Endothelial cell of umbilical vein (primary cell): ENCODE measurements at regions not wholly inside any gene's neighbourhood (a gene's known extent, or its start where the extent isn't known, plus 50 kb on each side); places are given as distances from the start of the nearest gene placed in this dataset.

Experiments
- BruUV-seq: library from RNA; stranded (reverse); fragments of 400-500 nt; replicated peaks from 2 replicates; lab custom pipeline; 2021; lab: Mats Ljungman, UMichigan
- CTCF ChIA-PET: fragments of 300-600, 350-600 bp; sonication (Branson Sonifier 250); formaldehyde crosslinking; loops from one replicate; lab custom pipeline; 2021; ENCODE audit warnings: antibody characterized with exemption, inconsistent platforms; lab: Charles Lee
- POLR2A ChIA-PET: fragments of 300-600, 350-600 bp; sonication (Branson Sonifier 250); formaldehyde crosslinking; loops from one replicate; lab custom pipeline; 2021; ENCODE audit warnings: antibody characterized with exemption, inconsistent platforms; lab: Charles Lee
- DNase-seq: peaks from one replicate; pipeline ENCODE4 v3.0.0-alpha.2; 2011; ENCODE audit warnings: low read depth, low spot score
- FAIRE-seq: peaks from 2 replicates; lab custom pipeline; 2011; peaks lifted over from hg19 to GRCh38; lab: Jason Lieb, UNC
- H2AFZ ChIP-seq: 2 replicates; pipeline ENCODE4 v1.6.0; 2012; ENCODE audit warnings: low read depth, low read length, control low read depth, inconsistent platforms
- H3K27ac ChIP-seq: 2 replicates; pipeline ENCODE4 v1.5.1; 2011; ENCODE audit warnings: low read depth, mild to moderate bottlenecking, control low read depth, low read length, moderate library complexity; ENCODE audit not compliant: insufficient read depth
- H3K27me3 ChIP-seq, 2 experiments: 2 replicates each; pipeline versions ENCODE4 v1.6.0 to v1.6.1; 2011; ENCODE audit warnings: low read length in 2 of 2, mixed read lengths in 1 of 2; ENCODE audit not compliant: control insufficient read depth in 2 of 2, insufficient read depth in 2 of 2
- H3K36me3 ChIP-seq, 2 experiments: 2 replicates in 1 of 2; 3 replicates in 1 of 2; pipeline ENCODE4 v1.5.1; 2011; ENCODE audit warnings: low read length in 2 of 2, mild to moderate bottlenecking in 1 of 2, moderate library complexity in 1 of 2; ENCODE audit not compliant: control insufficient read depth in 2 of 2, insufficient read depth in 2 of 2; ENCODE audit errors: extremely low read depth in 1 of 2
- H3K4me1 ChIP-seq: 3 replicates; pipeline ENCODE4 v1.5.1; 2011; ENCODE audit warnings: mild to moderate bottlenecking, low read length; ENCODE audit not compliant: control insufficient read depth, insufficient read depth; ENCODE audit errors: extremely low read depth
- H3K4me2 ChIP-seq: 2 replicates; pipeline ENCODE4 v1.6.1; 2011; ENCODE audit warnings: low read length, control low read depth, mixed read lengths; ENCODE audit not compliant: insufficient read depth
- H3K4me3 ChIP-seq, 3 experiments: fragments of 200-600 bp in 1 of 3; sonication (generic), shearing (Covaris generic) in 1 of 3; replicated peaks in 1 of 3; 2 replicates each; pipeline ENCODE4 v1.5.1; 2011 to 2016; ENCODE audit warnings: control low read depth in 3 of 3, low read length in 3 of 3, mild to moderate bottlenecking in 2 of 3, inconsistent platforms in 1 of 3, low read depth in 1 of 3, moderate library complexity in 1 of 3; ENCODE audit not compliant: insufficient read depth in 1 of 3
- H3K79me2 ChIP-seq: 2 replicates; pipeline ENCODE4 v1.6.0; 2012; ENCODE audit warnings: low read length, inconsistent platforms; ENCODE audit not compliant: control insufficient read depth, insufficient read depth
- H3K9ac ChIP-seq: replicated peaks from 2 replicates; pipeline ENCODE3; 2011; ENCODE audit warnings: low read length, control low read depth; ENCODE audit not compliant: insufficient read depth; ENCODE audit errors: extremely low read depth
- H3K9me1 ChIP-seq: replicated peaks from 3 replicates; pipeline ENCODE4 v1.6.0; 2011; ENCODE audit warnings: mild to moderate bottlenecking, low read length; ENCODE audit not compliant: control insufficient read depth, insufficient read depth; ENCODE audit errors: extremely low read depth
- H3K9me3 ChIP-seq: replicated peaks from 2 replicates; pipeline ENCODE4 v1.5.1; 2012; ENCODE audit warnings: low read length, inconsistent platforms; ENCODE audit not compliant: control insufficient read depth, insufficient read depth
- H4K20me1 ChIP-seq: replicated peaks from 2 replicates; pipeline ENCODE3; 2011; ENCODE audit warnings: mild to moderate bottlenecking, low read length; ENCODE audit not compliant: control insufficient read depth, insufficient read depth; ENCODE audit errors: extremely low read depth
- CTCF ChIP-seq, 2 donors: IDR thresholded peaks; 1 replicate in 1 of 2; 2 replicates in 1 of 2; pipeline ENCODE4 v1.5.1; 2011; ENCODE audit warnings: low read length in 2 of 2, mild to moderate bottlenecking in 2 of 2, moderate library complexity in 2 of 2, control low read depth in 1 of 2, inconsistent platforms in 1 of 2, low read depth in 1 of 2; ENCODE audit not compliant: insufficient read depth in 1 of 2; ENCODE audit errors: extremely low read depth in 1 of 2
- EZH2 ChIP-seq: IDR thresholded peaks from 2 replicates; pipeline ENCODE4 v1.6.1; 2012; ENCODE audit warnings: borderline replicate concordance, low read depth, mild to moderate bottlenecking, moderate library complexity, low read length, inconsistent platforms; ENCODE audit not compliant: severe bottlenecking
- FOS ChIP-seq: IDR thresholded peaks from 2 replicates; pipeline ENCODE4 v1.6.1; 2011; ENCODE audit warnings: mild to moderate bottlenecking, low read length, moderate library complexity, borderline replicate concordance; ENCODE audit not compliant: insufficient read depth
- GATA2 ChIP-seq: IDR thresholded peaks from 2 replicates; pipeline ENCODE4 v1.7.0; 2011; ENCODE audit warnings: low read depth, mild to moderate bottlenecking, moderate library complexity, mixed read lengths, low read length; ENCODE audit not compliant: insufficient read length, insufficient read depth
- JUN ChIP-seq: IDR thresholded peaks from 2 replicates; pipeline ENCODE4 v1.6.1; 2011; ENCODE audit warnings: borderline replicate concordance, low read depth; ENCODE audit not compliant: insufficient read length, insufficient read depth
- MYC ChIP-seq: IDR thresholded peaks from one replicate; pipeline ENCODE4 v1.6.1; 2011; ENCODE audit warnings: mild to moderate bottlenecking, low read depth, low read length
- POLR2A ChIP-seq: IDR thresholded peaks from 2 replicates; pipeline ENCODE4 v1.6.1; 2012; ENCODE audit warnings: low read depth, mild to moderate bottlenecking, control low read depth, low read length
- POLR2AphosphoS5 ChIP-seq: IDR thresholded peaks from 2 replicates; pipeline ENCODE4 v1.6.1; 2012; ENCODE audit warnings: low read depth, mild to moderate bottlenecking, control low read depth, low read length, moderate library complexity; ENCODE audit not compliant: insufficient read depth
- dilution Hi-C: fragments of 300-500 bp; cut with MboI; formaldehyde crosslinking; loops from one replicate; pipeline ENCODE4 v1.15.0; 2019; ENCODE audit warnings: low sequenced_read_pairs; ENCODE audit not compliant: extremely low pct_ligation_motif_present
- intact Hi-C: fragments of 100-400 bp; cut with micrococcal nuclease; formaldehyde crosslinking; loops from one replicate; pipeline ENCODE4 v1.10.0; 2022
- TF ChIP-seq, protein P1 (sequence below): IDR thresholded peaks from 2 replicates; pipeline ENCODE4 v1.6.1; 2011; ENCODE audit not compliant: insufficient read depth, insufficient read length

GRCh38 chr2:848099-848498 lies 102.5 kb upstream of the SNTG2 start:
- no peak overlapping the region for H2AFZ ChIP-seq
- no peaks in the 10 kb centered on the region for H3K36me3 ChIP-seq
- TF ChIP-seq, protein P1, sequence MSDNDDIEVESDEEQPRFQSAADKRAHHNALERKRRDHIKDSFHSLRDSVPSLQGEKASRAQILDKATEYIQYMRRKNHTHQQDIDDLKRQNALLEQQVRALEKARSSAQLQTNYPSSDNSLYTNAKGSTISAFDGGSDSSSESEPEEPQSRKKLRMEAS: no peak
- TF ChIP-seq POLR2AphosphoS5: no peak
- TF ChIP-seq FOS: no peak
- TF ChIP-seq GATA2: no peak
- no peak for TF ChIP-seq CTCF (IDR thresholded peaks at IDR 0.05; ENCODE audit: extremely low read depth in 1 of 2, insufficient read depth in 1 of 2, low read depth in 1 of 2, low read length in 2 of 2)
- CTCF ChIA-PET: no interaction called here
- no peak overlapping the region for H3K4me2 ChIP-seq
- intact Hi-C loops (no loop called here), dilution Hi-C loops (no loop called here)
- H3K27ac ChIP-seq: no peak overlapping the region
- H3K9me3 ChIP-seq: peaks cover 6% of the 10 kb centered on the region
- no peaks in the 10 kb centered on the region for H3K79me2 ChIP-seq
- no TSS peak for BruUV-seq
- no peak overlapping the region for H3K4me3 ChIP-seq
- no peaks in the 10 kb centered on the region for H4K20me1 ChIP-seq
- no peaks in the 10 kb centered on the region for H3K9me1 ChIP-seq
- no peaks in the 10 kb centered on the region for H3K27me3 ChIP-seq
- FAIRE-seq (no peak), DNase-seq (no peak)
- POLR2A ChIA-PET: no interaction called here
- no peak overlapping the region for H3K9ac ChIP-seq
- no peaks in the 10 kb centered on the region for H3K4me1 ChIP-seq

DNA sequence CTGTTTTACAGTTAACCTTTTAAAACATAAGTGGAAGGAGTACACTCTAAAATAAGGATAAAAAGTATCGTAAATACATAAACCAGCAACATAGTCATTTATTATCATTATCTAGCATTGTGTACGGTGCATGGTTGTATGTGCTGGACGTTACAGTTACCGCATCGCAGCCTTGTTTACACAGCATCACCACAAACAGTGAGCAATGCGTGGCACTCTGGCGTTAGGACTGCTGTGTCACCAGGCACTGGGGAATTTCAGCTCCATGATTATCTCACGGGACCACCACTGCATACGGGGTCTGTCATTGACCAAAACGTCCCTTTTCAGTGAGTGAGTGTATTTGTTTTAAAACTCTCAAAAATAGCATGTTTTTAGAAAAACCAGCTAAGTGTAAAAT lies 103.0 kb upstream of the SNTG2 start:
- H3K27ac ChIP-seq: no peak overlapping the region
- H3K9me1 ChIP-seq: no peaks in the 10 kb centered on the region
- TF ChIP-seq GATA2 (no peak), JUN (no peak), FOS (no peak), POLR2A (no peak), POLR2AphosphoS5 (no peak), EZH2 (no peak), MYC (no peak), CTCF (IDR thresholded peaks at IDR 0.05; ENCODE audit: extremely low read depth in 1 of 2, insufficient read depth in 1 of 2, low read depth in 1 of 2, low read length in 2 of 2) (no peak)
- TF ChIP-seq, protein P1: no peak
- ChIA-PET POLR2A (no interaction called here), CTCF (no interaction called here)
- no TSS peak for BruUV-seq
- H3K27me3 ChIP-seq: no peaks in the 10 kb centered on the region
- dilution Hi-C loops (no loop called here), intact Hi-C loops (no loop called here)
- H3K36me3 ChIP-seq: no peaks in the 10 kb centered on the region
- H3K4me3 ChIP-seq: no peak overlapping the region
- H3K9ac ChIP-seq: no peak overlapping the region
- no peak overlapping the region for H2AFZ ChIP-seq
- no peaks in the 10 kb centered on the region for H4K20me1 ChIP-seq
- H3K4me2 ChIP-seq: no peak overlapping the region
- DNase-seq: no peak
- H3K4me1 ChIP-seq: no peaks in the 10 kb centered on the region
- H3K9me3 ChIP-seq: peaks cover 6% of the 10 kb centered on the region
- FAIRE-seq: no peak
- no peaks in the 10 kb centered on the region for H3K79me2 ChIP-seq
